ENCODE measurements at regions not wholly inside any gene's neighbourhood (a gene's known extent, or its start where the extent isn't known, plus 50 kb on each side); places are given as distances from the start of the nearest gene placed in this dataset.

GRCh38 chr16:62298600-62298999, 262.4 kb upstream of the CDH8 start:
- no peak for TF ChIP-seq CTCF (IDR thresholded peaks at IDR 0.05)
- TF ChIP-seq POLR2A (IDR thresholded peaks at IDR 0.05), result no peak
- TF ChIP-seq POLR2AphosphoS5 (IDR thresholded peaks at IDR 0.05), result no peak

Measured in prostate gland (tissue), 2 donors.